AML-193 (cell line): ENCODE measurements at regions not wholly inside any gene's neighbourhood (a gene's known extent, or its start where the extent isn't known, plus 50 kb on each side); places are given as distances from the start of the nearest gene placed in this dataset.

Experiments used
- DNase-seq, 2 experiments: peaks; one replicate each; lab custom pipeline; 2025; lab: John Stamatoyannopoulos, UW

GRCh38 chr7:148950806-148951205, 66.7 kb upstream of the EZH2 start:
- DNase-seq, result no peak

GRCh38 chr7:148944935-148945934, 61.1 kb upstream of the EZH2 start:
- DNase-seq, result no peak

- peak; percentile 65 for DNase-seq
Observed at GRCh38 chr7:148941598-148942275, 57.6 kb upstream of the EZH2 start.

GRCh38 chr7:148940702-148941597, 56.9 kb upstream of the EZH2 start:
- DNase-seq, result peak; percentile 77 to 81

GRCh38 chr7:148939128-148939755, 55.2 kb upstream of the EZH2 start:
- DNase-seq, result no peak

GRCh38 chr7:148935451-148935850, 51.4 kb upstream of the EZH2 start:
- DNase-seq, result no peak
